NB4 (cell line): ENCODE measurements at regions not wholly inside any gene's neighbourhood (a gene's known extent, or its start where the extent isn't known, plus 50 kb on each side); places are given as distances from the start of the nearest gene placed in this dataset.

Experiments used
- DNase-seq: peaks from one replicate; pipeline ENCODE4 v3.0.0; 2010; ENCODE audit warnings: low read depth
- H3K4me3 ChIP-seq: one replicate; pipeline ENCODE4 v1.5.1; 2011; ENCODE audit warnings: mild to moderate bottlenecking, low read depth, low read length, moderate library complexity
- CTCF ChIP-seq: IDR thresholded peaks from one replicate; pipeline ENCODE4 v1.5.1; 2012; ENCODE audit warnings: low read depth, low read length
- MAX ChIP-seq: IDR thresholded peaks from 2 replicates; pipeline ENCODE4 v1.6.1; 2011; ENCODE audit warnings: low read depth, low read length
- MYC ChIP-seq: IDR thresholded peaks from 2 replicates; pipeline ENCODE4 v1.6.1; 2011; ENCODE audit warnings: low read depth, low read length
- POLR2A ChIP-seq: IDR thresholded peaks from 2 replicates; pipeline ENCODE4 v1.6.1; 2011; ENCODE audit warnings: mild to moderate bottlenecking; ENCODE audit not compliant: insufficient read length; ENCODE audit errors: extremely low read depth

GRCh38 chr2:205905576-205905975, 180.4 kb downstream of the INO80D start:
- no peak for DNase-seq
- no peak overlapping the region for H3K4me3 ChIP-seq
- TF ChIP-seq CTCF, result no peak
- no peak for TF ChIP-seq MAX
- TF ChIP-seq POLR2A, result no peak
- no peak for TF ChIP-seq MYC

GRCh38 chr2:205904873-205905272, 181.1 kb downstream of the INO80D start:
- no peak for DNase-seq
- H3K4me3 ChIP-seq, result no peak overlapping the region
- TF ChIP-seq POLR2A, result no peak
- no peak for TF ChIP-seq CTCF
- TF ChIP-seq MYC, result no peak

- peak; percentile 64 for DNase-seq
- H3K4me3 ChIP-seq, result no peak overlapping the region
- TF ChIP-seq POLR2A (no peak), MYC (no peak), CTCF (peak; percentile 73), MAX (no peak)
Measured at GRCh38 chr2:205903549-205904129, 182.3 kb downstream of the INO80D start.

- H3K4me3 ChIP-seq, result no peak overlapping the region
- no peak for DNase-seq
- TF ChIP-seq CTCF, result no peak
- TF ChIP-seq MAX, result no peak
- TF ChIP-seq POLR2A, result no peak
- no peak for TF ChIP-seq MYC
Measured at GRCh38 chr2:205902900-205903237, 183.1 kb downstream of the INO80D start.

- no peak for DNase-seq
Measured at GRCh38 chr2:205902041-205902899, 183.7 kb downstream of the INO80D start.

More at GRCh38 chr2:205902041-205902899, 183.7 kb downstream of the INO80D start:
- TF ChIP-seq CTCF (no peak), MYC (no peak), MAX (no peak), POLR2A (no peak)
- H3K4me3 ChIP-seq, result no peak overlapping the region
